ENCODE measurements at regions not wholly inside any gene's neighbourhood (a gene's known extent, or its start where the extent isn't known, plus 50 kb on each side); places are given as distances from the start of the nearest gene placed in this dataset.

- no peak overlapping the region for H3K4me3 ChIP-seq (ENCODE audit: low read length)
- DNase-seq, result peak; percentile 87
- H3K27me3 ChIP-seq (ENCODE audit: control insufficient read depth, insufficient read depth, low read length), result no peaks in the 10 kb centered on the region
- no peaks in the 10 kb centered on the region for H3K4me1 ChIP-seq (ENCODE audit: control insufficient read depth, insufficient read depth, low read length)
- no peaks in the 10 kb centered on the region for H3K9me3 ChIP-seq (replicated peaks; ENCODE audit: control insufficient read depth, low read depth, low read length)
- H3K36me3 ChIP-seq (ENCODE audit: control insufficient read depth, insufficient read depth, low read length), result no peaks in the 10 kb centered on the region
- 51% methylated on average over 8 of the region's 9 CpGs for WGBS (ENCODE audit: insufficient coverage)
- H3K27ac ChIP-seq (ENCODE audit: low read length), result no peak overlapping the region
Observed at GRCh38 chr7:41536873-41537665, 165.8 kb downstream of the INHBA start.

GRCh38 chr7:41536122-41536872 is 166.6 kb downstream of the INHBA start:
- Histone ChIP-seq H3K9me3 (replicated peaks; ENCODE audit: control insufficient read depth, low read depth, low read length) (no peaks in the 10 kb centered on the region), H3K4me1 (ENCODE audit: control insufficient read depth, insufficient read depth, low read length) (no peaks in the 10 kb centered on the region), H3K27me3 (ENCODE audit: control insufficient read depth, insufficient read depth, low read length) (no peaks in the 10 kb centered on the region), H3K36me3 (ENCODE audit: control insufficient read depth, insufficient read depth, low read length) (no peaks in the 10 kb centered on the region), H3K4me3 (ENCODE audit: low read length) (no peak overlapping the region), H3K27ac (ENCODE audit: low read length) (no peak overlapping the region)
- 78% methylated on average over 3 of the region's 3 CpGs for WGBS (ENCODE audit: insufficient coverage)
- no peak for DNase-seq

- Histone ChIP-seq H3K4me1 (ENCODE audit: control insufficient read depth, insufficient read depth, low read length) (no peaks in the 10 kb centered on the region), H3K36me3 (ENCODE audit: control insufficient read depth, insufficient read depth, low read length) (no peaks in the 10 kb centered on the region), H3K4me3 (ENCODE audit: low read length) (no peak overlapping the region), H3K27ac (ENCODE audit: low read length) (no peak overlapping the region), H3K9me3 (replicated peaks; ENCODE audit: control insufficient read depth, low read depth, low read length) (no peaks in the 10 kb centered on the region), H3K27me3 (ENCODE audit: control insufficient read depth, insufficient read depth, low read length) (no peaks in the 10 kb centered on the region)
- no CpG with 5 or more reads among the region's 6 CpGs for WGBS (ENCODE audit: insufficient coverage)
- DNase-seq, result no peak
Observed at GRCh38 chr7:41529831-41530230, 173.1 kb downstream of the INHBA start.

- WGBS (ENCODE audit: insufficient coverage), result 86% methylated on average over 1 of the region's 4 CpGs
- Histone ChIP-seq H3K27ac (ENCODE audit: low read length) (no peak overlapping the region), H3K4me1 (ENCODE audit: control insufficient read depth, insufficient read depth, low read length) (no peaks in the 10 kb centered on the region), H3K36me3 (ENCODE audit: control insufficient read depth, insufficient read depth, low read length) (no peaks in the 10 kb centered on the region), H3K27me3 (ENCODE audit: control insufficient read depth, insufficient read depth, low read length) (no peaks in the 10 kb centered on the region), H3K9me3 (replicated peaks; ENCODE audit: control insufficient read depth, low read depth, low read length) (peaks cover 2% of the 10 kb centered on the region), H3K4me3 (ENCODE audit: low read length) (no peak overlapping the region)
- no peak for DNase-seq
Observed at GRCh38 chr7:41524876-41525275, 178.0 kb downstream of the INHBA start.

GRCh38 chr7:41520445-41520844 is 182.4 kb downstream of the INHBA start:
- peaks cover 2% of the 10 kb centered on the region for H3K9me3 ChIP-seq (replicated peaks; ENCODE audit: control insufficient read depth, low read depth, low read length)
- 96% methylated on average over 3 of the region's 7 CpGs for WGBS (ENCODE audit: insufficient coverage)
- no peaks in the 10 kb centered on the region for H3K27me3 ChIP-seq (ENCODE audit: control insufficient read depth, insufficient read depth, low read length)
- no peak overlapping the region for H3K4me3 ChIP-seq (ENCODE audit: low read length)
- H3K4me1 ChIP-seq (ENCODE audit: control insufficient read depth, insufficient read depth, low read length), result no peaks in the 10 kb centered on the region
- no peak overlapping the region for H3K27ac ChIP-seq (ENCODE audit: low read length)
- no peaks in the 10 kb centered on the region for H3K36me3 ChIP-seq (ENCODE audit: control insufficient read depth, insufficient read depth, low read length)
- DNase-seq, result no peak

GRCh38 chr7:41517771-41518170 is 185.1 kb downstream of the INHBA start:
- DNase-seq, result no peak
- H3K27ac ChIP-seq (ENCODE audit: low read length), result no peak overlapping the region
- H3K9me3 ChIP-seq (replicated peaks; ENCODE audit: control insufficient read depth, low read depth, low read length), result no peaks in the 10 kb centered on the region
- H3K4me3 ChIP-seq (ENCODE audit: low read length), result no peak overlapping the region
- no peaks in the 10 kb centered on the region for H3K36me3 ChIP-seq (ENCODE audit: control insufficient read depth, insufficient read depth, low read length)
- no peaks in the 10 kb centered on the region for H3K27me3 ChIP-seq (ENCODE audit: control insufficient read depth, insufficient read depth, low read length)
- no peaks in the 10 kb centered on the region for H3K4me1 ChIP-seq (ENCODE audit: control insufficient read depth, insufficient read depth, low read length)
- no CpG with 5 or more reads among the region's 2 CpGs for whole genome bisulfite sequencing (ENCODE audit: insufficient coverage)

GRCh38 chr7:41508755-41509154 is 194.1 kb downstream of the INHBA start:
- H3K27me3 ChIP-seq (ENCODE audit: control insufficient read depth, insufficient read depth, low read length), result no peaks in the 10 kb centered on the region
- H3K36me3 ChIP-seq (ENCODE audit: control insufficient read depth, insufficient read depth, low read length), result no peaks in the 10 kb centered on the region
- H3K4me1 ChIP-seq (ENCODE audit: control insufficient read depth, insufficient read depth, low read length), result no peaks in the 10 kb centered on the region
- 87% methylated on average over 4 of the region's 4 CpGs for WGBS (ENCODE audit: insufficient coverage)
- no peak overlapping the region for H3K27ac ChIP-seq (ENCODE audit: low read length)
- no peaks in the 10 kb centered on the region for H3K9me3 ChIP-seq (replicated peaks; ENCODE audit: control insufficient read depth, low read depth, low read length)
- DNase-seq, result no peak
- H3K4me3 ChIP-seq (ENCODE audit: low read length), result no peak overlapping the region

GRCh38 chr7:41507686-41508268 is 195.1 kb downstream of the INHBA start:
- WGBS (ENCODE audit: insufficient coverage), result no CpG with 5 or more reads among the region's 4 CpGs
- DNase-seq, result no peak
- Histone ChIP-seq H3K4me1 (ENCODE audit: control insufficient read depth, insufficient read depth, low read length) (no peaks in the 10 kb centered on the region), H3K27ac (ENCODE audit: low read length) (no peak overlapping the region), H3K4me3 (ENCODE audit: low read length) (no peak overlapping the region), H3K27me3 (ENCODE audit: control insufficient read depth, insufficient read depth, low read length) (no peaks in the 10 kb centered on the region), H3K9me3 (replicated peaks; ENCODE audit: control insufficient read depth, low read depth, low read length) (no peaks in the 10 kb centered on the region), H3K36me3 (ENCODE audit: control insufficient read depth, insufficient read depth, low read length) (no peaks in the 10 kb centered on the region)

GRCh38 chr7:41504214-41504980 is 198.5 kb downstream of the INHBA start:
- H3K9me3 ChIP-seq (replicated peaks; ENCODE audit: control insufficient read depth, low read depth, low read length), result no peaks in the 10 kb centered on the region
- no peak overlapping the region for H3K27ac ChIP-seq (ENCODE audit: low read length)
- H3K27me3 ChIP-seq (ENCODE audit: control insufficient read depth, insufficient read depth, low read length), result no peaks in the 10 kb centered on the region
- 46% methylated on average over 7 of the region's 10 CpGs for WGBS (ENCODE audit: insufficient coverage)
- no peaks in the 10 kb centered on the region for H3K4me1 ChIP-seq (ENCODE audit: control insufficient read depth, insufficient read depth, low read length)
- DNase-seq, result peak; percentile 54
- no peaks in the 10 kb centered on the region for H3K36me3 ChIP-seq (ENCODE audit: control insufficient read depth, insufficient read depth, low read length)
- H3K4me3 ChIP-seq (ENCODE audit: low read length), result no peak overlapping the region

- no peaks in the 10 kb centered on the region for H3K27me3 ChIP-seq (ENCODE audit: control insufficient read depth, insufficient read depth, low read length)
- no peaks in the 10 kb centered on the region for H3K9me3 ChIP-seq (replicated peaks; ENCODE audit: control insufficient read depth, low read depth, low read length)
- no peaks in the 10 kb centered on the region for H3K4me1 ChIP-seq (ENCODE audit: control insufficient read depth, insufficient read depth, low read length)
- no peak for DNase-seq
- H3K4me3 ChIP-seq (ENCODE audit: low read length), result no peak overlapping the region
- H3K27ac ChIP-seq (ENCODE audit: low read length), result no peak overlapping the region
- no peaks in the 10 kb centered on the region for H3K36me3 ChIP-seq (ENCODE audit: control insufficient read depth, insufficient read depth, low read length)
Observed at GRCh38 chr7:41503438-41503837, 199.5 kb downstream of the INHBA start.

Measured in muscle of leg (tissue), 3 donors.